Breast epithelium (tissue), 4 donors: ENCODE measurements at regions not wholly inside any gene's neighbourhood (a gene's known extent, or its start where the extent isn't known, plus 50 kb on each side); places are given as distances from the start of the nearest gene placed in this dataset.

Experiments used
- DNase-seq, 2 donors: peaks; one replicate each; pipeline ENCODE4 v3.0.0-alpha.2; 2019; ENCODE audit warnings: low spot score in 2 of 2
- H3K27ac ChIP-seq, 2 donors: fragments of 200-600 bp; sonication (generic) in 1 of 2; one replicate each; pipeline ENCODE4 v1.5.1; 2016 to 2019; ENCODE audit warnings: mild to moderate bottlenecking in 1 of 2
- H3K27me3 ChIP-seq, 2 donors: fragments of 200-600 bp; sonication (generic) in 1 of 2; one replicate each; pipeline versions ENCODE4 v1.5.1 to v1.6.0; 2017 to 2019; ENCODE audit warnings: control low read depth in 1 of 2, mild to moderate bottlenecking in 1 of 2
- H3K36me3 ChIP-seq: fragments of 200-600 bp; one replicate; pipeline ENCODE4 v1.5.1; 2019
- H3K4me1 ChIP-seq, 2 donors: fragments of 200-600 bp; sonication (generic); one replicate each; pipeline ENCODE4 v1.5.1; 2016 to 2019; ENCODE audit warnings: control low read depth in 1 of 2
- H3K4me3 ChIP-seq, 3 donors: fragments of 200-600 bp; sonication (generic); 1 replicate in 2 of 3; 2 replicates in 1 of 3; pipeline ENCODE4 v1.5.1; 2016 to 2019; ENCODE audit warnings: mild to moderate bottlenecking in 3 of 3, moderate library complexity in 2 of 3
- H3K9me3 ChIP-seq, 2 donors: fragments of 200-600 bp; sonication (generic) in 1 of 2; one replicate each; pipeline ENCODE4 v1.5.1; 2016 to 2019; ENCODE audit warnings: control low read depth in 1 of 2
- CTCF ChIP-seq, 3 donors: fragments of 450-650 bp; IDR thresholded peaks; one replicate each; pipeline ENCODE4 v1.5.1; 2016 to 2017; ENCODE audit warnings: antibody characterized with exemption in 3 of 3, mild to moderate bottlenecking in 3 of 3, moderate library complexity in 3 of 3
- POLR2A ChIP-seq: fragments of 450-650 bp; IDR thresholded peaks from one replicate; pipeline ENCODE4 v1.6.1; 2016; ENCODE audit warnings: antibody characterized with exemption, mild to moderate bottlenecking, moderate library complexity
- POLR2AphosphoS5 ChIP-seq, 3 donors: sonication (generic); formaldehyde crosslinking; IDR thresholded peaks; one replicate each; pipeline ENCODE4 v1.6.1; 2017; ENCODE audit warnings: antibody characterized with exemption in 3 of 3
- intact Hi-C: fragments of 100-400 bp; cut with DNase I; formaldehyde crosslinking; loops from one replicate; pipeline ENCODE4 v1.15.1; 2023; ENCODE audit warnings: low total_unique reads

- intact Hi-C loops, result loop anchor here (5.0 kb wide), 1 partner anchor 350 kb away; no protein-coding TSS in a partner anchor
- Histone ChIP-seq H3K4me3 (no peak overlapping the region), H3K9me3 (no peaks in the 10 kb centered on the region), H3K36me3 (no peaks in the 10 kb centered on the region), H3K27ac (no peak overlapping the region), H3K4me1 (no peaks in the 10 kb centered on the region), H3K27me3 (no peaks in the 10 kb centered on the region)
- TF ChIP-seq CTCF (IDR thresholded peaks at IDR 0.05) (no peak), POLR2A (no peak), POLR2AphosphoS5 (IDR thresholded peaks at IDR 0.05) (no peak)
- DNase-seq, result no peak
These were observed 308.6 kb downstream of the PTPRC start for GRCh38 chr1:198947456-198947855.

GRCh38 chr1:198948895-198949659, 310.2 kb downstream of the PTPRC start:
- H3K4me1 ChIP-seq, result no peaks in the 10 kb centered on the region
- TF ChIP-seq CTCF (IDR thresholded peaks at IDR 0.05) (no peak), POLR2A (no peak), POLR2AphosphoS5 (IDR thresholded peaks at IDR 0.05) (no peak)
- H3K4me3 ChIP-seq, result no peak overlapping the region
- DNase-seq, result no peak
- no peaks in the 10 kb centered on the region for H3K9me3 ChIP-seq
- H3K27me3 ChIP-seq, result no peaks in the 10 kb centered on the region
- H3K27ac ChIP-seq, result no peak overlapping the region
- no peaks in the 10 kb centered on the region for H3K36me3 ChIP-seq
- intact Hi-C loops, result loop anchor here (5.0 kb wide), 1 partner anchor 348 kb away; no protein-coding TSS in a partner anchor

- peaks cover 0 to 1% of the 10 kb centered on the region in 2 donors for H3K9me3 ChIP-seq
- no peak overlapping the region for H3K27ac ChIP-seq
- no peaks in the 10 kb centered on the region for H3K4me1 ChIP-seq
- no peaks in the 10 kb centered on the region for H3K27me3 ChIP-seq
- H3K4me3 ChIP-seq, result no peak overlapping the region
- no peaks in the 10 kb centered on the region for H3K36me3 ChIP-seq
- no peak for DNase-seq
- intact Hi-C loops, result no loop called here
- TF ChIP-seq POLR2A (no peak), POLR2AphosphoS5 (IDR thresholded peaks at IDR 0.05) (no peak), CTCF (IDR thresholded peaks at IDR 0.05) (no peak)
These were observed 311.2 kb downstream of the PTPRC start for GRCh38 chr1:198950036-198950435.

- TF ChIP-seq POLR2AphosphoS5 (IDR thresholded peaks at IDR 0.05) (no peak), CTCF (IDR thresholded peaks at IDR 0.05) (no peak), POLR2A (no peak)
- Histone ChIP-seq H3K4me1 (no peaks in the 10 kb centered on the region), H3K4me3 (no peak overlapping the region), H3K27ac (no peak overlapping the region), H3K9me3 (peaks cover 0 to 8% of the 10 kb centered on the region in 2 donors), H3K27me3 (no peaks in the 10 kb centered on the region), H3K36me3 (no peaks in the 10 kb centered on the region)
- intact Hi-C loops, result no loop called here
- no peak for DNase-seq
These were observed 316.2 kb downstream of the PTPRC start for GRCh38 chr1:198955085-198955484.

- no peaks in the 10 kb centered on the region for H3K27me3 ChIP-seq
- TF ChIP-seq POLR2A (no peak), POLR2AphosphoS5 (IDR thresholded peaks at IDR 0.05) (no peak), CTCF (IDR thresholded peaks at IDR 0.05) (no peak)
- no peaks in the 10 kb centered on the region for H3K4me1 ChIP-seq
- intact Hi-C loops, result no loop called here
- H3K27ac ChIP-seq, result no peak overlapping the region
- no peak overlapping the region for H3K4me3 ChIP-seq
- DNase-seq, result no peak
- H3K36me3 ChIP-seq, result no peaks in the 10 kb centered on the region
- peaks cover 0 to 8% of the 10 kb centered on the region in 2 donors for H3K9me3 ChIP-seq
These were observed 318.2 kb downstream of the PTPRC start for GRCh38 chr1:198957044-198957443.
